GM19463 (cell line): ENCODE measurements at regions not wholly inside any gene's neighbourhood (a gene's known extent, or its start where the extent isn't known, plus 50 kb on each side); places are given as distances from the start of the nearest gene placed in this dataset.

ENCODE experiments used
- ATAC-seq: cut with Tn5 transposase; IDR thresholded peaks from one replicate; pipeline ENCODE4 v1.9.1; 2021; ENCODE audit warnings: mild to moderate bottlenecking, moderate library complexity; ENCODE audit not compliant: unreplicated experiment

- ATAC-seq: no peak
These were observed 55.4 kb upstream of the ESX1 start for GRCh38 chrX:104310090-104310489.

GRCh38 chrX:104309169-104309568 lies 54.4 kb upstream of the ESX1 start:
- ATAC-seq: no peak

GRCh38 chrX:104307341-104307740 lies 52.6 kb upstream of the ESX1 start:
- no peak for ATAC-seq

GRCh38 chrX:104306180-104306579 lies 51.4 kb upstream of the ESX1 start:
- ATAC-seq: no peak
